Brain microvascular endothelial cell (primary cell): ENCODE measurements at regions not wholly inside any gene's neighbourhood (a gene's known extent, or its start where the extent isn't known, plus 50 kb on each side); places are given as distances from the start of the nearest gene placed in this dataset.
A peak's percentile ranks its signal among the peaks of the same experiment; 100 is the strongest.

ENCODE experiments used
- DNase-seq: peaks from one replicate; pipeline ENCODE4 v3.0.0-alpha.2; 2020
- H3K27ac ChIP-seq: fragments of 250-450 bp; sonication (Bioruptor Pico); 2 replicates; pipeline ENCODE4 v1.5.1; 2020; ENCODE audit warnings: mild to moderate bottlenecking, moderate library complexity
- H3K27me3 ChIP-seq: fragments of 250-450 bp; sonication (Bioruptor Pico); replicated peaks from 2 replicates; pipeline ENCODE4 v1.5.1; 2020; ENCODE audit warnings: mild to moderate bottlenecking
- H3K36me3 ChIP-seq: fragments of 250-450 bp; sonication (Bioruptor Pico); replicated peaks from 2 replicates; pipeline ENCODE4 v1.5.1; 2020; ENCODE audit warnings: mild to moderate bottlenecking
- H3K4me3 ChIP-seq: 2 replicates; pipeline ENCODE4 v1.5.1; 2011; ENCODE audit warnings: low read depth, mild to moderate bottlenecking, control low read depth, low read length, moderate library complexity
- in situ Hi-C: cut with HindIII; loops from 2 replicates; pipeline ENCODE4 v1.10.0; 2017; ENCODE audit warnings: low sequenced_read_pairs, low pct_ligation_motif_present
- TF ChIP-seq, protein P1 (sequence below): IDR thresholded peaks from 2 replicates; pipeline ENCODE4 v1.5.1; 2011; ENCODE audit warnings: low read depth, mild to moderate bottlenecking, moderate library complexity, low read length, control low read depth, inconsistent platforms; ENCODE audit errors: missing control alignments

DNA sequence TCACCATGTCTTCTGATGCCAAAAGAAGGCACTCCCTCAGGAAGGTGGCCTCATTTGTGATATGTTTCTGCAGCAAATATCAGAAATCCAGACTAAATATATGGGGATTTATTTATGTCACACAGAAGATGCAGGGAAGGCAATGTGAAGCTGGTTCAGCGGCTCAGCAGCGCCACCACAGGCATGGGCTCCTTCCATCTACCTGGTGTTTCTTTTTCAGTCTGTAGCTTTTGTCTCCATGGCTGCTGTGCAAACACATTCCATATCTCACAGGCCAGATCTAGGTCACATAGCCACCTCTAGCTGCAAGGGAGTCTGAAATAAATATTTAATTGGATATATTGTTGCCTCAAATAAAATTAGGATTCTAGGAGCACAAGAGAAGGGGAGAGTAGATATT lies 502.1 kb upstream of the IL12A start:
- in situ Hi-C loops: no loop called here
- TF ChIP-seq, protein P1, sequence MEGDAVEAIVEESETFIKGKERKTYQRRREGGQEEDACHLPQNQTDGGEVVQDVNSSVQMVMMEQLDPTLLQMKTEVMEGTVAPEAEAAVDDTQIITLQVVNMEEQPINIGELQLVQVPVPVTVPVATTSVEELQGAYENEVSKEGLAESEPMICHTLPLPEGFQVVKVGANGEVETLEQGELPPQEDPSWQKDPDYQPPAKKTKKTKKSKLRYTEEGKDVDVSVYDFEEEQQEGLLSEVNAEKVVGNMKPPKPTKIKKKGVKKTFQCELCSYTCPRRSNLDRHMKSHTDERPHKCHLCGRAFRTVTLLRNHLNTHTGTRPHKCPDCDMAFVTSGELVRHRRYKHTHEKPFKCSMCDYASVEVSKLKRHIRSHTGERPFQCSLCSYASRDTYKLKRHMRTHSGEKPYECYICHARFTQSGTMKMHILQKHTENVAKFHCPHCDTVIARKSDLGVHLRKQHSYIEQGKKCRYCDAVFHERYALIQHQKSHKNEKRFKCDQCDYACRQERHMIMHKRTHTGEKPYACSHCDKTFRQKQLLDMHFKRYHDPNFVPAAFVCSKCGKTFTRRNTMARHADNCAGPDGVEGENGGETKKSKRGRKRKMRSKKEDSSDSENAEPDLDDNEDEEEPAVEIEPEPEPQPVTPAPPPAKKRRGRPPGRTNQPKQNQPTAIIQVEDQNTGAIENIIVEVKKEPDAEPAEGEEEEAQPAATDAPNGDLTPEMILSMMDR: no peak
- no peak overlapping the region for H3K27ac ChIP-seq
- no peaks in the 10 kb centered on the region for H3K36me3 ChIP-seq
- no peak overlapping the region for H3K4me3 ChIP-seq
- no peak for DNase-seq
- H3K27me3 ChIP-seq: no peaks in the 10 kb centered on the region

DNA sequence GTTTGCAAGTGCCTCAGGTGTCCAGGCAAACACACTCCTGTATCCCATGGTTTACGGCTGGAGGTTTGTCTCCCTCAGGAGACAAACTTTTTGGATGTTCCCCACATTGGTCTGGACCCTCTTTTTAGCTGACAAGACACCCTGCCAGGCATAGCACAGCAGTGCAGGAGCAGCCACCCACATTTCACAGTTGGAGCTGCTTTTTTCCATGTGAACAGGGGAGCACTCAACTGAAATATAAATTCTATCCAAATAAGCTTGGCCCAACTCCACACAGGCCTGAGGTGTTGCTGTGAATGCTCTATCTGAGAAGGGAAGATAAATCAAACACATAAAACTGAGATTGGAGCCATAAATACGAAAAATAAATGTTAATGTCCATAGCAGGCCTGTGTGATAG lies 501.3 kb upstream of the IL12A start:
- TF ChIP-seq, protein P1: no peak
- no peak overlapping the region for H3K27ac ChIP-seq
- no peak for DNase-seq
- H3K36me3 ChIP-seq: no peaks in the 10 kb centered on the region
- H3K27me3 ChIP-seq: no peaks in the 10 kb centered on the region
- in situ Hi-C loops: no loop called here
- no peak overlapping the region for H3K4me3 ChIP-seq

DNA sequence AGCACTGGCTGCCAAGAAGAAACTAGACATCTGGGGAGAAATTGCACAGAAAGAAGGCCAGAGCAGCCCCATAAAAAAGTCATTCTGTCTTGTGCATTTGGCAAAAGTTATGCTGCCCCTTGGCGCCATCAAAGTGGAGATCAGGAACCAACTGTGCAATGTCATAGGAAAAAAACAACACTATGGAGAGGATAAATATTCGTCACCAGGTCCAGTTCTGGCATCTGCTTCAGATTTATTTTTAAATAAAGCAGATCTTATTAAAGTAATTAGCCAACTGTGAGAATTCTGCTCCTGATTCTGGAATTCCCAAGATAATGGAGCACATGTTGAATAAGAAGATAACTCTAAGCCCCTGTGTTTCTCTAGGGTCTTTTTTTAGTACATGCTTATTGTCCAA lies 500.0 kb upstream of the IL12A start:
- H3K36me3 ChIP-seq: no peaks in the 10 kb centered on the region
- in situ Hi-C loops: no loop called here
- H3K27me3 ChIP-seq: no peaks in the 10 kb centered on the region
- TF ChIP-seq, protein P1: no peak
- no peak for DNase-seq
- no peak overlapping the region for H3K4me3 ChIP-seq
- no peak overlapping the region for H3K27ac ChIP-seq

DNA sequence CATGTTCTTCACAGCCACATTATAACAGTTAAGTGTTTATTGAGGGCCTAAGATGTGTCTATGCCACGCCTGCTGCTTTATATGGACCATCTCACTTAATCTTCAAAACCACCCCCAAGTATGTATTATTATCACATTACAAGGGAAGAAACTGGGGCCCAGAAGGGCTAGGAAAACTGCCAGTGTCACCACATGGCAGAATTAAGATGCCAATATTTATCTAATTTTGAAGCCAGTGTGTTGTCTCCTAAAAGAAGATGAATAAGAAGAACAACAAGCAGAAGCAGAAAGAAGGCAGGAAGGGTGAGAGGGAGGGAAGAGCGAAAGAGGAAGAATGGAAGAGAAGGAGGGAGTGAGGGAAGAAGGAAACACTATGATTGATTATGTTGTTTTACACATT lies 491.3 kb upstream of the IL12A start:
- no peaks in the 10 kb centered on the region for H3K27me3 ChIP-seq
- DNase-seq: no peak
- in situ Hi-C loops: no loop called here
- TF ChIP-seq, protein P1: no peak
- no peak overlapping the region for H3K4me3 ChIP-seq
- H3K36me3 ChIP-seq: no peaks in the 10 kb centered on the region
- no peak overlapping the region for H3K27ac ChIP-seq

DNA sequence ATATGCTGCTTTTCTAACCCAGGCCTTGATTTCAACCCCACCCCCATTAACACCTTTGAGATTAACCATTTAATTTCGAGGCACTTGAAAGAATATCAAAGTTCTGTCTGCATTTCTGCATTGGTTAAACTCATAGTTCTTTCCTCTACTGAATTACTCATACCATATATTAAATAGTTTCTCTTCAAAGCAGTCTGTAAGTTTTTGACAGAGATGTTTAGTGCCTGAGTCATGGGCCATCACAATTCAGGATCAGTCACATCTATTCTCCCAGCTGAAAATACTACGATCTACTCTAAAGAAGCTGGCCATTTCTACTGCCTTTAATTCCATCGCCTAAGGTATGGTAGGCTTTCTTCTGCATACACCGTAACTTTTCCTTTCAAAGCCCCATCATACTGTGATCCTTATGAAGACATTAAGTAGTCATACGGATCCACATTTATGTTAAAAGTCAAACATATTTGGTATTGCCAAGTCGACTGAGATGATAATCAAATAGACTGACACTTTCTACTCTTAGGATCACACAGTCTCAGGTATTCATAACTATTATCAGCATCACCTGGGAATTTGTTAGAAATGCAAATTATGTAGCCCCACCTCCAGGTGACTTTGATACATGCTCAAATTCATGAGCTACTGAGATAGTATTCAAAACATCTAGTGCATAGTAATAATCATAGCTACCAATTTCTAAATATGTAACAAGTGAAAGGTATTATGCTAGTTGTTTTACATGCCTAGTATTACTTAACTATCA lies 489.4 kb upstream of the IL12A start:
- in situ Hi-C loops: no loop called here
- TF ChIP-seq, protein P1: no peak
- peak; percentile 68 for DNase-seq
- Histone ChIP-seq H3K4me3 (no peak overlapping the region), H3K27ac (no peak overlapping the region), H3K36me3 (no peaks in the 10 kb centered on the region), H3K27me3 (no peaks in the 10 kb centered on the region)

DNA sequence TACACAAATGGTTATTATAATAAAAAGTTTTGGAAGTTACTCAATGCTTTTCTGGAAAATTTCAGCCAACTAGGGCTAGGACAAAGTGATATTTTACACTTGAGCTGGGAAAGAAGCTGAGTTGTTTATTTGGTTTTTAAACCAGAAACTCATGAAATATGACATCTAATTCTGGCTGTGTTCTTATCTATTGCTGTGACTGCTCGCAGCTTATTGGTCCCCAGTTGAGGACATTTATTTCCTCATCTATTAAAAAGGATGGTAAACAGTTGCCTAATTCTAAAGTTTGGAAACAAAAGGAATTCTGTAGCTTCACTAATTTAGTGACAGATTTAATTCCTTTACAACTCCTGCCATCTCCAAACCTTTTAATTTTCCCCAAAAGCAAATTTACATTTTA lies 487.6 kb upstream of the IL12A start:
- in situ Hi-C loops: no loop called here
- H3K27ac ChIP-seq: no peak overlapping the region
- TF ChIP-seq, protein P1: no peak
- H3K27me3 ChIP-seq: no peaks in the 10 kb centered on the region
- no peak overlapping the region for H3K4me3 ChIP-seq
- no peak for DNase-seq
- H3K36me3 ChIP-seq: no peaks in the 10 kb centered on the region
